ENCODE measurements at regions not wholly inside any gene's neighbourhood (a gene's known extent, or its start where the extent isn't known, plus 50 kb on each side); places are given as distances from the start of the nearest gene placed in this dataset.

DNA sequence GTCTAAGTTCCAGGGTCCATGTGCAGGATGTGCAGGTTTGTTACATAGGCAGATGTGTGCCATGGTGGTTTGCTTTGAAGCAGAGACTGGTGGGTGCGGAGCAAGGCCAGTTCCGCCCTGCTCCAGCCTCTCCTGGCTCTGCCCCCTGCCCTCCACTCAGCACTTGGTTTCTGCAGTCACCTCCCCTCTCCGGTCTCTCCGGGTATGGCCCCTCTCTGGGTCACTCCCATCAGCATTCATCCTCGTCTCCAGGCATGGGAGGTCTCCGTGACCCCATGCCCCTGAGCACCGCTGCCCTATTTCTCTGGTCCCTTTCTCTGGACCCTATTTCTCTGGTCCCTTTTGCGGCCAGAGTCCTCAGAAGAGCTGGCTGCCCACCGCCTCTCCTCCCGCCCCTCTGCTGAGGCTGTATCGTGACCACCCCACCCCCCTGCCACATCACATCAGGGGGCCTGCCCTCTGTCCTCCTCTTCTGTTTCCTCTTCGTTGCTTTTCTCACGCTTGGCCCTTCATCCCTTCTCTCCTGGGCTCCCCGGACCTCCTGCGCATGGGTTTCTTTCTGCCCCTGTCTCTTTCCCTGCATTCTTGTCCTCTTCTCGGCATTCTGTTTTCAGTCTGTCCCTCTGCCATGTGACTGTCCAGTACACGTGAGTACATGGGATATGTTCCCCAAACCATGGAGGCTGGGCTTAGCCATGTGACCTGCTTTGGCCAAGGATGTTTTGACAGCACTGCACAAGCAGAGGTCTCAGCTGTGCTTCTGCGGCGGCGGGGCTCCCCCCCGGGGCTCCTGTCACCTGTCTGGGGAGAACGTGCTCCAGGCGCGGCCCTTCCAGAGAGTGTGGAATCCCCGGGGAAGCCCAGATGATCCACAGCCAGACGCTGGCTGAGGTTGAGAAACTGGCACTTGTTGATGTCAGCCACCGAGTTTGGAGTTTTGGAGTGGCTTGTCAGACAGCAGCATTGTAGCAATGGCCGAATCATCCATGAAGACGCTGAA, 54.4 kb upstream of the C1orf174 start:
- TF ChIP-seq, protein P1, sequence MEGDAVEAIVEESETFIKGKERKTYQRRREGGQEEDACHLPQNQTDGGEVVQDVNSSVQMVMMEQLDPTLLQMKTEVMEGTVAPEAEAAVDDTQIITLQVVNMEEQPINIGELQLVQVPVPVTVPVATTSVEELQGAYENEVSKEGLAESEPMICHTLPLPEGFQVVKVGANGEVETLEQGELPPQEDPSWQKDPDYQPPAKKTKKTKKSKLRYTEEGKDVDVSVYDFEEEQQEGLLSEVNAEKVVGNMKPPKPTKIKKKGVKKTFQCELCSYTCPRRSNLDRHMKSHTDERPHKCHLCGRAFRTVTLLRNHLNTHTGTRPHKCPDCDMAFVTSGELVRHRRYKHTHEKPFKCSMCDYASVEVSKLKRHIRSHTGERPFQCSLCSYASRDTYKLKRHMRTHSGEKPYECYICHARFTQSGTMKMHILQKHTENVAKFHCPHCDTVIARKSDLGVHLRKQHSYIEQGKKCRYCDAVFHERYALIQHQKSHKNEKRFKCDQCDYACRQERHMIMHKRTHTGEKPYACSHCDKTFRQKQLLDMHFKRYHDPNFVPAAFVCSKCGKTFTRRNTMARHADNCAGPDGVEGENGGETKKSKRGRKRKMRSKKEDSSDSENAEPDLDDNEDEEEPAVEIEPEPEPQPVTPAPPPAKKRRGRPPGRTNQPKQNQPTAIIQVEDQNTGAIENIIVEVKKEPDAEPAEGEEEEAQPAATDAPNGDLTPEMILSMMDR (IDR thresholded peaks at IDR 0.05; ENCODE audit: insufficient read depth, low read depth, low read length, missing control alignments), result no peak
- H3K4me3 ChIP-seq (ENCODE audit: low read depth, low read length), result no peak overlapping the region
- DNase-seq (ENCODE audit: low read depth), result no peak

DNA sequence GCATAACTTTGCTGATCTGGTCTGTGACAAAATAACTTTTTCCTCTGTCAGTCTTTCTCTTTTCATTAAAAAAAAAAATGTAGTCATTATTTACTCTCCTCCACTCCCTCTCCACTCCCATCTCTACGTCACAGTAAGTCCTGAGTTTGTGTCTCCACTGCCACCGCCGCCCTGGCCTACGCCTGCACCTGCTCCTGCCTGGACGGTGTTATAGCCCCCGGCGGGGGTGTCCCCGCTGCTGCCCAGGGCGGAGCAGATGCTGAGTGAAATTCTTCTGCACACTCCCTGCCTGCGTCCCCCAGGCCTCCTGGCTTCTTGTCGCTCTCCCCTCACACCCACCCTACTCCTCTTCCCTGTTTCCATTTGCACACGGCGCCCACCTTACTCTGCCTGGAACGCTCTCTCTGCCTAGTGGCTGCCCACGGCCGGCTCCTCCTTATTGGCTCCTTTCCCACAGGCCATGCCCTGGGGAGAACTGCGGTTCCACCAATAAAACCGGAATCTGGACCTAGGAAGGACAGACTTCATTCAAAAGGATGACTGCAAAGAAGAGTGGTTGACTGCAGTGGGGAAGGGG, 55.2 kb upstream of the C1orf174 start:
- TF ChIP-seq, protein P1 (IDR thresholded peaks at IDR 0.05; ENCODE audit: insufficient read depth, low read depth, low read length, missing control alignments), result no peak
- DNase-seq (ENCODE audit: low read depth), result no peak
- H3K4me3 ChIP-seq (ENCODE audit: low read depth, low read length), result no peak overlapping the region

DNA sequence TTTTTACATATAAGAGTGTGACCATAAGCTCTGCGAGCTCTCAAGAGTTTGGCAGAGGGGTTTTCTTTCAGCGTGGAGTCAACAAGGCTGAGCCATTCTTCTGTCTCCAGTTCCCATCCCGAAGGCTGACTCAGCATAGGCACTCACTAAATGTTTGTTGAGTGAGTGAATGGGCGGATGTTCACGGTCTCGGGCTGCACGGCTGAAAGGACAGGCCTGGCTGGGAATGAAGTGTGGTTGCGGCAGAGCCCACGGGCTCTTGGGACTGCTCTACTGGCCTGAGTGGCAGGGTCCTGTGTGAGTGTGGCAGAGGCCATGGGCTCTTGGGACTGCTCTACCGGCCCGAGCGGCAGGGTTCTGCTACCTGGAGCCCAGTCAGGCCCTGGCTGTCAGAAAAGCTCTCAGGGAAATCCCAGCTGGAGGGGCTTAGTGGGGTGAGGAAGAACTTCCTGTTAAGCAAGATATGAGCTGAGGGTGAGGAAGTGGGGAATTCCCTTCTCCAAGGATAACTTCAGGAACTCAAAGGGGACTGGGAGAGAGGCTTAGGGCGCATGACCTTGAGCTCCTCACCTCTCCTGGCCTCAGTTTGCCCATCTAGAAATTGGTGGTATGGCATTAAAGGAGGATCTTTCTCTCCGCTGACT, 56.6 kb upstream of the C1orf174 start:
- no peak for DNase-seq (ENCODE audit: low read depth)
- H3K4me3 ChIP-seq (ENCODE audit: low read depth, low read length), result no peak overlapping the region
- TF ChIP-seq, protein P1 (IDR thresholded peaks at IDR 0.05; ENCODE audit: insufficient read depth, low read depth, low read length, missing control alignments), result no peak

DNA sequence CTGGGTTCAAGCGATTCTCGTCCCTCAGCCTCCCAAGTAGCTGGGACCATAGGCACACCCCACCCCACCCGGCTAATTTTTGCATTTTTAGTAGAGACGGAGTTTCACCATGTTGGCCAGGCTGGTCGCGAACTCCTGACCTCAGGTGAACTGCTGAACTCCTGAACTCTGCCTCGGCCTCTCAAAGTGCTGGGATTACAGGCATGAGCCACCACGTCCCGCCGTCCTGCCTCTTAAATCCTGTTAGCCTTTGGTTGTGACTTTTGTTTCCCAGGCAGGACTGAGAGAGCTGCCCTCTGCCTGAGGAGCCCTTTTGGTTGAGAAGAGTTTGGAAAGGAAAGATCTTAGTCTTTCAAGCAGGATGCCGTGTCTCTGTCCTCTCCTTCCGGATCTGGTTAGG, 59.3 kb upstream of the C1orf174 start:
- no peak overlapping the region for H3K4me3 ChIP-seq (ENCODE audit: low read depth, low read length)
- TF ChIP-seq, protein P1 (IDR thresholded peaks at IDR 0.05; ENCODE audit: insufficient read depth, low read depth, low read length, missing control alignments), result no peak
- DNase-seq (ENCODE audit: low read depth), result no peak

DNA sequence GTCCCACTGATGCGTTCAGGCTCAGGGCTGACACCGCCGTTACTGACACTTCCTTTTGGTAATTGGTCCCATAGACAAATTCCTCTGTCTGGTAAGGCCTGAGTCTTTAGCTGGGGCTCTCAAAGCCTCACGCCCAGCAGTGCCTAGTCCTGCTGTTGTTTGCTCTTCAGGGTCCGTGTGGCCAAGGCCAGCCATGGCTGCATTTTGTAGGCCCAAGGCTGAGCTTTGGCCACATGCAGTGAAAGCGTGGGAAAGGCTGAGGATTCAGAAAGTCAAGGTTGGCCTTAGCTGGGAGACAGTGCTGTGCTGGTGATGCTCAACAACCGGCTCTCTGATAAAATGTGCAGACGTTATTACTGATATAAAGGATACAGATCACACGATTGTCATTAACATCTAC, 63.5 kb upstream of the C1orf174 start:
- TF ChIP-seq, protein P1 (IDR thresholded peaks at IDR 0.05; ENCODE audit: insufficient read depth, low read depth, low read length, missing control alignments), result no peak
- no peak for DNase-seq (ENCODE audit: low read depth)
- H3K4me3 ChIP-seq (ENCODE audit: low read depth, low read length), result no peak overlapping the region

DNA sequence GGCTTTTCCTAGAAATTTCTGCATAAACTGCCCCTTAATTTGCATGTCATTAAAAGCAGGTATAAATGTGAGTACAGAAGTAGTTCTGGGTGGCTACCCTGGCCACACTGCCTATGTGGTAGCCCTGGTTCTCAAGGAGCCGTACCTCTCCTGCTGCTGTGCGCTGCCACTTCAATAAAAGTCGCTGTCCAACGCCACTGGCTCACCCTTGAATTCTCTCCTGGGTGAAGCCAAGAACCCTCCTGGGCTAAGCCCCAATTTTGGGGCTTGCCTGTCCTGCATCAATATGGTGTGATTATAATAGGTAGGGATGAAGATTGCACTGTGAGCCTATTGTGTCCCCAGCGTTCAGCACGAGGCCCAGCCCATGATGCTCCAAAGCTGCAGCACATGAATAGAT, 65.6 kb upstream of the C1orf174 start:
- TF ChIP-seq, protein P1 (IDR thresholded peaks at IDR 0.05; ENCODE audit: insufficient read depth, low read depth, low read length, missing control alignments), result no peak

More for the DNA sequence above, 65.6 kb upstream of the C1orf174 start:
- H3K4me3 ChIP-seq (ENCODE audit: low read depth, low read length), result no peak overlapping the region
- DNase-seq (ENCODE audit: low read depth), result no peak

All from GM12865 (cell line).